VCaP (cell line): ENCODE measurements at regions not wholly inside any gene's neighbourhood (a gene's known extent, or its start where the extent isn't known, plus 50 kb on each side); places are given as distances from the start of the nearest gene placed in this dataset.

Source experiments
- H3K27ac ChIP-seq: fragments of 450-650 bp; 2 replicates; pipeline ENCODE4 v1.5.1; 2017
- CTCF ChIP-seq: fragments of 450-650 bp; conservative IDR thresholded peaks from 2 replicates; pipeline ENCODE4 v1.5.1; 2017; ENCODE audit warnings: mild to moderate bottlenecking, moderate library complexity

GRCh38 chr1:59045137-59045536, 251.8 kb upstream of the FGGY start:
- H3K27ac ChIP-seq: no peak overlapping the region
- TF ChIP-seq CTCF: no peak

- TF ChIP-seq CTCF: no peak
- no peak overlapping the region for H3K27ac ChIP-seq
Observed at GRCh38 chr1:59045636-59046035, 251.3 kb upstream of the FGGY start.

- no peak for TF ChIP-seq CTCF
- no peak overlapping the region for H3K27ac ChIP-seq
Observed at GRCh38 chr1:59046134-59046533, 250.8 kb upstream of the FGGY start.

GRCh38 chr1:59046730-59047157, 250.2 kb upstream of the FGGY start:
- no peak for TF ChIP-seq CTCF
- H3K27ac ChIP-seq: no peak overlapping the region

GRCh38 chr1:59051007-59051406, 245.9 kb upstream of the FGGY start:
- H3K27ac ChIP-seq: no peak overlapping the region
- no peak for TF ChIP-seq CTCF

- H3K27ac ChIP-seq: peak overlapping the region; percentile 88
- TF ChIP-seq CTCF: no peak
Observed at GRCh38 chr1:59052166-59052590, 244.7 kb upstream of the FGGY start.

GRCh38 chr1:59054172-59054571, 242.7 kb upstream of the FGGY start:
- peak overlapping the region; percentile 88 for H3K27ac ChIP-seq
- no peak for TF ChIP-seq CTCF
